ENCODE measurements at regions not wholly inside any gene's neighbourhood (a gene's known extent, or its start where the extent isn't known, plus 50 kb on each side); places are given as distances from the start of the nearest gene placed in this dataset.

GRCh38 chr2:190805843-190806242 lies 74.8 kb upstream of the GLS start:
- no peak overlapping the region for H2AFZ ChIP-seq (ENCODE audit: low read length)
- no peaks in the 10 kb centered on the region for H3K27me3 ChIP-seq (ENCODE audit: insufficient read depth, low read length)
- no peak overlapping the region for H3K4me2 ChIP-seq (ENCODE audit: insufficient read depth, low read length)
- no peak overlapping the region for H3K4me3 ChIP-seq (ENCODE audit: insufficient read depth, low read length)
- H4K20me1 ChIP-seq (ENCODE audit: insufficient read depth, low read length) = no peaks in the 10 kb centered on the region
- no peaks in the 10 kb centered on the region for H3K36me3 ChIP-seq (ENCODE audit: insufficient read depth, low read length)
- TF ChIP-seq CTCF (IDR thresholded peaks at IDR 0.05; ENCODE audit: extremely low read depth, low read depth, low read length) = no peak
- H3K4me1 ChIP-seq (ENCODE audit: insufficient read depth, low read length) = peaks cover 11% of the 10 kb centered on the region
- no peak overlapping the region for H3K27ac ChIP-seq (ENCODE audit: low read depth, low read length)
- no peaks in the 10 kb centered on the region for H3K79me2 ChIP-seq (ENCODE audit: insufficient read depth, low read length)
- H3K9me3 ChIP-seq (ENCODE audit: low read depth, low read length) = no peaks in the 10 kb centered on the region
- no peak for DNase-seq (ENCODE audit: insufficient read length, low spot score, missing footprints)

- H3K79me2 ChIP-seq (ENCODE audit: insufficient read depth, low read length) = no peaks in the 10 kb centered on the region
- no peaks in the 10 kb centered on the region for H3K36me3 ChIP-seq (ENCODE audit: insufficient read depth, low read length)
- no peaks in the 10 kb centered on the region for H3K9me3 ChIP-seq (ENCODE audit: low read depth, low read length)
- no peak for DNase-seq (ENCODE audit: insufficient read length, low spot score, missing footprints)
- H3K27ac ChIP-seq (ENCODE audit: low read depth, low read length) = no peak overlapping the region
- no peak overlapping the region for H3K4me3 ChIP-seq (ENCODE audit: insufficient read depth, low read length)
- TF ChIP-seq CTCF (IDR thresholded peaks at IDR 0.05; ENCODE audit: extremely low read depth, low read depth, low read length) = no peak
- no peak overlapping the region for H3K4me2 ChIP-seq (ENCODE audit: insufficient read depth, low read length)
- peaks cover 15% of the 10 kb centered on the region for H3K4me1 ChIP-seq (ENCODE audit: insufficient read depth, low read length)
- no peaks in the 10 kb centered on the region for H3K27me3 ChIP-seq (ENCODE audit: insufficient read depth, low read length)
- no peak overlapping the region for H2AFZ ChIP-seq (ENCODE audit: low read length)
- no peaks in the 10 kb centered on the region for H4K20me1 ChIP-seq (ENCODE audit: insufficient read depth, low read length)
Measured at GRCh38 chr2:190807886-190808285, 72.7 kb upstream of the GLS start.

GRCh38 chr2:190809139-190809764 lies 71.4 kb upstream of the GLS start:
- Histone ChIP-seq H3K27me3 (ENCODE audit: insufficient read depth, low read length) (no peaks in the 10 kb centered on the region), H3K4me1 (ENCODE audit: insufficient read depth, low read length) (peaks cover 21% of the 10 kb centered on the region), H3K79me2 (ENCODE audit: insufficient read depth, low read length) (no peaks in the 10 kb centered on the region), H3K4me2 (ENCODE audit: insufficient read depth, low read length) (no peak overlapping the region), H4K20me1 (ENCODE audit: insufficient read depth, low read length) (no peaks in the 10 kb centered on the region), H3K27ac (ENCODE audit: low read depth, low read length) (no peak overlapping the region), H2AFZ (ENCODE audit: low read length) (peak overlapping the region; percentile 24), H3K4me3 (ENCODE audit: insufficient read depth, low read length) (no peak overlapping the region), H3K9me3 (ENCODE audit: low read depth, low read length) (no peaks in the 10 kb centered on the region), H3K36me3 (ENCODE audit: insufficient read depth, low read length) (no peaks in the 10 kb centered on the region)
- no peak for DNase-seq (ENCODE audit: insufficient read length, low spot score, missing footprints)
- no peak for TF ChIP-seq CTCF (IDR thresholded peaks at IDR 0.05; ENCODE audit: extremely low read depth, low read depth, low read length)

GRCh38 chr2:190809876-190810525 lies 70.6 kb upstream of the GLS start:
- Histone ChIP-seq H4K20me1 (ENCODE audit: insufficient read depth, low read length) (no peaks in the 10 kb centered on the region), H3K79me2 (ENCODE audit: insufficient read depth, low read length) (no peaks in the 10 kb centered on the region), H2AFZ (ENCODE audit: low read length) (no peak overlapping the region), H3K27ac (ENCODE audit: low read depth, low read length) (no peak overlapping the region), H3K4me2 (ENCODE audit: insufficient read depth, low read length) (no peak overlapping the region), H3K9me3 (ENCODE audit: low read depth, low read length) (no peaks in the 10 kb centered on the region), H3K36me3 (ENCODE audit: insufficient read depth, low read length) (no peaks in the 10 kb centered on the region), H3K27me3 (ENCODE audit: insufficient read depth, low read length) (no peaks in the 10 kb centered on the region), H3K4me3 (ENCODE audit: insufficient read depth, low read length) (no peak overlapping the region), H3K4me1 (ENCODE audit: insufficient read depth, low read length) (peaks cover 21% of the 10 kb centered on the region)
- no peak for DNase-seq (ENCODE audit: insufficient read length, low spot score, missing footprints)
- TF ChIP-seq CTCF (IDR thresholded peaks at IDR 0.05; ENCODE audit: extremely low read depth, low read depth, low read length) = no peak
